WI38 (cell line): ENCODE measurements at regions not wholly inside any gene's neighbourhood (a gene's known extent, or its start where the extent isn't known, plus 50 kb on each side); places are given as distances from the start of the nearest gene placed in this dataset.

ENCODE experiments used
- H3K4me3 ChIP-seq: 2 replicates; pipeline ENCODE4 v1.5.1; 2011; ENCODE audit warnings: low read depth, mild to moderate bottlenecking, control low read depth, low read length
- CTCF ChIP-seq: IDR thresholded peaks from 2 replicates; pipeline ENCODE4 v1.5.1; 2012; ENCODE audit warnings: low read depth, mild to moderate bottlenecking, control low read depth, low read length

- no peak overlapping the region for H3K4me3 ChIP-seq
Measured at GRCh38 chr3:101095693-101096430, 102.6 kb upstream of the ABI3BP start.

GRCh38 chr3:101091489-101091888, 98.3 kb upstream of the ABI3BP start:
- no peak overlapping the region for H3K4me3 ChIP-seq

More at GRCh38 chr3:101095693-101096430, 102.6 kb upstream of the ABI3BP start:
- no peak for TF ChIP-seq CTCF

GRCh38 chr3:101085752-101086151, 92.5 kb upstream of the ABI3BP start:
- no peak for TF ChIP-seq CTCF
- no peak overlapping the region for H3K4me3 ChIP-seq

More at GRCh38 chr3:101091489-101091888, 98.3 kb upstream of the ABI3BP start:
- no peak for TF ChIP-seq CTCF

- TF ChIP-seq CTCF, result no peak
- no peak overlapping the region for H3K4me3 ChIP-seq
Measured at GRCh38 chr3:101084404-101084803, 91.2 kb upstream of the ABI3BP start.

DNA sequence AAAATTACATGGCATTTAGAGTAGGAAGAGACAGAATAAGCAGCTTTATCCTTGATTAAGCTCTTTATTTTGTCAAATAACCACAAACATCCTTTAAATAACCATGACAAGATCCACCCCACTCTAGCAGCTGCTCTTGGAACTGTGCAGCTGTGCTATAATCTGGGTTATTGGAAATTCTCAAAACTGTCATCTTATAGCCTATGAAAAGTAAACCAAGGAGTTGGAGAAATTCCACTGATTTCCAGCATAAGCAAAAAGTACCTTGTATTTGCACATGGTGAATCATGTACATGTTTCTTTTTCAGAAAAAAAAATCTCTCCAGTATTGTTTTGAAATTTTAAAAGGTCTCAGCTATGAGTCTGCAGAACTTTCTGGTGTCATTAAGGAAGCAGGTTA, 88.8 kb upstream of the ABI3BP start:
- H3K4me3 ChIP-seq, result no peak overlapping the region

GRCh38 chr3:101081446-101081845, 88.2 kb upstream of the ABI3BP start:
- no peak overlapping the region for H3K4me3 ChIP-seq
- no peak for TF ChIP-seq CTCF

More for the DNA sequence above, 88.8 kb upstream of the ABI3BP start:
- TF ChIP-seq CTCF, result no peak

DNA sequence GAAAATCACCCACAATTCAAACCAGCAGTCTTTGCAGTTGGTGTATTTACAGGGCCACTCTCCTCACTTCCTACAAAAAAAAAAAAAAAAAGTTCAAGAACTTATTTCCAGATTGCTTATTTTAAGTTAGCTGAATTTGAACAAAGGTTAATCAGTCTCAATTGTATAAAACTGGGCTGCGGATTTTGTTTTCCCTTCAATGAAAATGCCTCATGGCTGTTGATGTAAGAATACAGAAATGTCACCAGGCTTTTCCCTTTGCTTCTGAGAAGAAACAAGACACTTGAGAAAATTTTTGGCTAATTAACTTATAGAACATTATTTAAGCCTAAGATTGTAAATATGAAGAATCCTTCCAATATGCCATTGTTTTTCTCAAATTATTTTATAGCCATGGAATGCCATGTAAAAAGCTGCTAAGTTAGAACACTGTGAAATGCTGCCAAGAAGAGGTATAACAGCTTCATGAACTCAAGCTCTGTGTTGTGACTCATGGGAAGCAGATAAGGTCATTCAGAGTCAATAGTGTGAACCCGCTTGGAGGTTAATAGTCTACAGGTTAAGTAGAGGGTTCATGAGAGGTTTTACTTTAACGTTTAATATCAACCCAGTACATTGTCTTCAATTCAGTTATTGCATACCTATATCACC, 84.3 kb upstream of the ABI3BP start:
- no peak overlapping the region for H3K4me3 ChIP-seq
- no peak for TF ChIP-seq CTCF
